Stimulated activated CD8-positive, alpha-beta memory T cell treated with anti-CD3 and anti-CD28 coated beads, Interleukin-7, amount 100 ng/mL, for 48 hours (primary cell): ENCODE measurements at regions not wholly inside any gene's neighbourhood (a gene's known extent, or its start where the extent isn't known, plus 50 kb on each side); places are given as distances from the start of the nearest gene placed in this dataset.
A peak's percentile ranks its signal among the peaks of the same experiment; 100 is the strongest.
"Not testable (repeated sequence)": the region's sequence is repeated elsewhere in the genome, so short reads cannot be mapped to it uniquely, and the experiment has no call there.

Experiments used
- DNase-seq, 2 donors: peaks; one replicate each; pipeline ENCODE4 v3.0.0-alpha.2; 2020; ENCODE audit warnings: low read depth in 1 of 2; ENCODE audit errors: extremely low read depth in 1 of 2

DNA sequence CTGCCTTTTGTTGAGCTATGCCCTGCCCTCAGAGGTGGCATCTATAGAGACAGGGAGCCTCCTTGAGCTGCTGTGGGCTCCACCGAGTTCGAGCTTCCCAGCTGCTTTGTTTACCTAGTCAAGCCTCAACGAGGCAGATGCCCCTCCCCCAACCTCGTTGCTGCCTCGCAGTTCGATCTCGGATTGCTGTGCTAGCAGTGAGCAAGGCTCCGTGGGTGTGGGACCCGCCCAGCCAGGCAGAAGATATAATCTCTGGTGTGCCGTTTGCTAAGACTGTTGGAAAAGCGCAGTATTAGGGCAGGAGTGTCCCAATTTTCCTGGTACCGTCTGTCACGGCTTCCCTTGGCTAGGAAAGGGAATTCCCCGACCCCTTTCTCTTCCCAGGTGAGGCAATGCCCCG lies 88.4 kb upstream of the CDK6 start:
- no peak for DNase-seq

DNA sequence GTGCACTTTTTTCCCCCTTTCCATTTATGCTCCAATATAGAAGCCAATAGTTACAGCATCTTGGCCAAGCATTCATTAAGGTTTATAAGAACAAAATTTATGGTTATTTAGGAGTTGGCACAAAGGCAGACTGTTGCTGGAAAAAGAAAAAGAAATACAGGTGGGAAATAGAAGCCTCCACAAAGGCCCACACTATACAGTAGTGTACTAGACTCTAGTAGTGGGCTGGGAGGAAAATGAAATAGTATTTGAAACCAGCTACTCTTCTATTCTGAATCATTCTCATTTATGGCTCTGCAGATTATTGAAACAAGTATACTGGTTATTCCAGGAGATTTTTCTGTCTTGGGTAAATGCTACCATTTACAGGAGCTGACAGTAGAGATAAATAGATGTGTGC lies 80.9 kb upstream of the CDK6 start:
- no peak for DNase-seq

DNA sequence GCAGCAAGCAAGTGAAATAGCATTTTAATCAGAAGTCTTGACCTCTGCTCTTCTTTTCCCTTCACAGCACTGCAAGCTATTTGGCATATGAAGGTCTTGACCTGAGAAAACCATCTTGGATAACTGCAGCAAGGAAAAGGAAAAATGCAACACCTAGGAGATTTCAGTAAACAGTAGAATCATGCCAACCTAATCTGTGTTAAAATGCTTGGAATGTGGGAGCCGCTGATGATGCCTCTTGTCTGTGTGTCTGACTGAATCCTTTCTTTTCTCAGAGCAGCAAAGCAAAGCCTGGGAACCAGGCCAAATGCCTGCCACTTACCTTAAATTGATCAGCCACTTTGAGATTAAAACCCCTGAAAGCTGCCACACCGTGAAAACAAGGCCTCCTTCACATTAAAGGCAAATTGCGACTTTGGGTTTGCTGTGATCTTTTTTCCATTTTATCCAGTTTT lies 80.4 kb upstream of the CDK6 start:
- no peak for DNase-seq

DNA sequence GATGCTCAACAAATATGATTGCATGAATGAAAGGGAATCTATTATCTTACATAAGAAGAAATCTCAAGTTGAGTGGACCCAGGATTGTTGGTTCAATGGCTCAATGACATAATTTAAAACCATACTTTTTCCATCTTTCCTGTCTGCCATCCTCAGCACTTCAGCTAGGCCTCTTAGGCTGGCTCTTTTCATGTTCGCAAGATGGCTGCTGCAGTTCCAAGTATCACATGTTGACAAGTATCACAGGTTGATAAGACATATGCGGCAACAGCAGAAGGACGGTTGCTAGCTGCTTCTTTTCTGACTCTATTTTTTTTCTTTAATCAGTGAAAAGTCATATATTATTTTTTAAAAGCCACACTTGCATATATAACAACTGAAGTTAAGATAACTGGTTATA lies 79.0 kb upstream of the CDK6 start:
- no peak for DNase-seq

DNA sequence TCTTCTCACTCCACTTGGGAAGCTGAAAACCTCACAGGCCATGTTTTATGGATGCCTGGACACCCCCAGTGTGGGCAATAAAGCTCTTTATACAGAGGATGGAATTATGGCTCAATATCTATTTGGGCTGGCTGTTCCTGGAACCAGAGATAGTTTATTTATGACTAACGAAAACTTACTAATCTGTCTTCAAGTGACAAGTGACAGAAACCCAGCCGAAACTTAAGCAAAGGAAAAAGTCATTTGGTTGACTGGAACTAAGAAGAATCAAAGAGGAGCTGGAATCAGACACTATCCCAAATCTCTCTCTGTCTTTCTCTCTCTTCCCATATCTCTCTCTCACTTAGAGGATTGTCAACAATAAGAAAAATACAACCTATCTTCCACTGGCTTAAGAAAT lies 78.3 kb upstream of the CDK6 start:
- no peak for DNase-seq

DNA sequence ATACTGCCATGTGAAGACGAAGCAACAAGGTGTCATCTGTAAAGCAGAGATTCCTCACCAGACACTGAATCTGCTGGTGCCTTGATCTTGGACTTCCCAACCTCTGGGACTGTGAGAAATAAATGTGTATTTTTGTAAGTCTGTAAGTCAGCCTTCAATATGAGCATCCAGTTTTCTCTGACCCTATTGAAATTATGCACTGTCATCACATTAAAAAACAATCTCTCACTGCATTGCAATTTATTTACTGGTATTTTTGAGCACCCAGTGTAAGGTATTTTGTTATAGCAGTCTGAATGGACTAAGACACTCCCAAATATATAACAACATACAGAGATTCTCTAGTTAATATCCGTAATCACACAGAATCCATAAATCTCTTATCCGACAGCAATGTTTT lies 77.5 kb upstream of the CDK6 start:
- no peak for DNase-seq

DNA sequence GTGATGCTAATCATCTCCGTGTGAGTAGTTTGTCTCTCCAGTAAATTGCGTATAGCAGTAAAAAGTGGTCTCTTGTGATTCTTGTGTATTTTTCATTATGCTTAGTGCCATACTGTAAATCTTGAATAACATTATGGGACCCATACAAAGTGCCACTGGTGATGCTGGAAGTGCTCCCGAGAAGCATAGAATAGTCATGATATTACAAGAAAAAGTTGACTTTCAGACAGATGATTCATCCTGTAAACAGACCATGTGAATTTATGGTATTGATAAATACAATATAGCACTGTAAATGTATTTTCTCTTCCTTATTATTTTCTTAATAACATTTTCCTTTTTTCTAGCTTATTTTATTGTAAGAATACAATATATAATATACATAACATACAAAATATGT lies 74.6 kb upstream of the CDK6 start:
- no peak for DNase-seq

DNA sequence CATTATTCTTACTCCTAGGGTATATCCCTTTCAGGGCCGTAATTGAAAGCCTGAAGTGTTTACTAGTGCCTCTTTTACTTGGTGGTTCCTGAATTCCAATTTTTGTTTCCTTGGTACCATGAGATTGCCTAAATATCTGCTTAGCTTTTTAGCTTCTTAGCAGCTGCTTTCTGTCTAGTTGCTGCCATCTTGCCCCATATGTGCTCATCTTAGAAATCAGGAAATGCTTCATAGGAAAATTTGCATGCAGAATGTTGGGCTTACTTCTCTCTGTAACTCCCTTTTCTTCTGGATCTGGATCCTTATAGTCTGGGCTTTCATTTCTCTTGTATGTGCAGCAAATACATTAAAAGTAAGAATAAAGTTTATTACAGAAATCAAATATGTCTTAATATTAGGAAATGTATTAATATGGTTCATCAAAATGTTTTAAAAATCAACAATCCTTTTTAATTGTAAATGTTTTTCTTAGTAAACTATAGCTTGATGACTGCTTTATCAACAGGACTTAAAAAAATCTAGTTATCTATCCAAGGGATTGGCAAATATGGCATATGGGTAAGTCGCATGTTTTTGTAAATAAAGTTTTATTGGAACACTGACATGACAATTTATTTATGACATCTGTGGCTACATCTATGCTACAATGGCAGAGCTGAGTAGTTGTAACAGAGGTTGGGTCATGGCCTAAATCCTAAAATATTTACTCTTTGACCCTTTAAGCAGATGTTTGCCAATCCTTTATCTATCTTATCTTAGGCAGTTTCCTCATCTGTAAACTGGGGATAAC lies 73.5 kb upstream of the CDK6 start:
- DNase-seq: no peak

DNA sequence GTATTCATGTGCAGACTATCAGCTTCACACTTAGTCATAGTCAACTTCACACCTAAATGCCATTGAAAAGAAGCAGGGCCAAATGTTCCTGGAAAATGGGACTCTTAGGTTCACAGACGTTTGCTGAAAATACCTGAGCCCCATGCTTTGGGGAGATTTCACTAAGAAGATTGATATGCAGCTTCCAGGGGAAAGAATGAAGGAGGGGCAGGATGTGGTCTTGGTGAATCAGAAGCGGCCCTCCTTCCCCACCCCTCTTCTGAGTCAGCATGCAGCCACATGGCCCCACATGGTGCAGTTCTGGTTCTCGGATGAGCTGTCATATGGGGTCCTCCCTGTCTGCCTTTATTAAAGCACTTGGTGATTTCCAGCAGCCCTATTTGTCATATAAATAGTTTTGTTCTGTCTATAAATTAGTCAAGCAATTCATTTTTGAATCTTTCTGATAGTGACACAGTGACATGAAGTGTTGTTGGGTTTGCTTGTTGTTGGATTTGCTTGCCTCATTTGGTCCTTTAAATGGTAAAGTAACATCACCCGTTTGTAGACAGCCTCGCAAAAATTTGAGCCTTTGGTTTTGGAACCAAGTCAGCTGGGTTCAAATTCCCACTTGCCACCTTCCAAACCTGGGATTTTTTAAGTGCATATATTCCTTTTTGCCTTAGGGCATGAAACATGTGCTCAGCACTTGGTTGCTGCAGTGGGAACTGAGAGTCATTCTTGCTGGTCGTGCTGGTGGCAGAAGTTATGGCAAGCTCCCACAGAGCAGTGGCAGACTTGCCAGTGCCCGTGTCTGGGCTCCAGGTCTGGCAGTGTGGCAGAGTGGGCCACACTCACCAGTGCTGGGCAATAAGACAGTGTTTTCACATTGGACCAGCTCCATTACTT lies 68.1 kb upstream of the CDK6 start:
- peak; percentile 79 to 90 for DNase-seq

DNA sequence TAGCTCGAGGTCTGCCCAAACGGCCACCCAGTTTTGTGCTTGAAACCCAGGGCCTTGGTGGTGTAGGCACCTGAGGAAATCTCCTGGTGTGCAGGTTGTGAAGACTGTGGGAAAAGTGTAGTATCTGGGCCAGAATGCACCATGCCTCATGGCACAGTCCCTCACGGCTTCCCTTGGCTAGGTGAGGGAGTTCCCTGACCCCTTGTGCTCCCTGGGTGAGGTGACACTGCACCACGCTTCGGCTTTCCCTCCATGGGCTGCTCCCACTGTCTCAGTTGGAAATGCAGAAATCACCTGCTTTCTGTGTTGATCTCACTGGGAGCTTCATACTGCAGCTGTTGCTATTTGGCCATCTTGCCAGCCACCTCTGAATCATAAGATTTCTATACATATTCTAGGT lies 62.4 kb upstream of the CDK6 start:
- DNase-seq: no peak

DNA sequence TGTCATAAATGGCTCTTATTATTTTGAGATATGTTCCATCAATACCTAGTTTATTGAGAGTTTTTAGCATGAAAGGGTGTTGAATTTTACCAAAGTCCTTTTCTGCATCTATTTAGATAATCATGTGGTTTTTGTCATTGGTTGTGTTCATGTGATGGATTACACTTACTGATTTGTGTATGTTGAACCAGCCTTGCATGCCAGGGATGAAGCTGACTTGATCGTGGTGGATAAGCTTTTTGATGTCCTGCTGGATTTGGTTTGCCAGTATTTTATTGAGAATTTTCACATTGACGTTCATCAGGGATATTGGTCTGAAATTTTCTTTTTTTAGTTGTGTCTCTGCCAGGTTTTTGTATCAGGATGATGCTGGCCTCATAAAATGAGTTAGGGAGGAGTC lies 58.5 kb upstream of the CDK6 start:
- not testable (repeated sequence) for DNase-seq

DNA sequence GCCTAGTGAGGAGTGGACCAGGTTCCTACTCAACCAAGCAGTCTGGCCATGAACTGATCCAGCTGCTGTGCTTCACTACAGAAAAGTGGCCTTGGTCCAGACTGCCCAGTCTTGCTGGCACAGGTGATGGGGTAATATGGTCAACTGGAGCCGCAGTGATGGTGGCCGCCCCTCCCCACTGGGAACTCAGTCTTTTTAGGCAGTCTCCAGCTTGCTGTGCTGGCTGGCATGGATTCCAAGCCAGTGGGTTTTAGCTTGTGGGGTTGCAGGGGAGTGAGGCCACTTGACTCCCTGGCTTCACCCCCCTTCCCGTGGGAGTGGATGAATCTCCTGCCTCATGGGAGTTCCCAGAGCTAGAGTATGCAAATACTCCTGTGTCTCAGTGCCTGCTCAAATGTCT lies 52.7 kb upstream of the CDK6 start:
- no peak for DNase-seq
